ENCODE measurements at regions not wholly inside any gene's neighbourhood (a gene's known extent, or its start where the extent isn't known, plus 50 kb on each side); places are given as distances from the start of the nearest gene placed in this dataset.

DNA sequence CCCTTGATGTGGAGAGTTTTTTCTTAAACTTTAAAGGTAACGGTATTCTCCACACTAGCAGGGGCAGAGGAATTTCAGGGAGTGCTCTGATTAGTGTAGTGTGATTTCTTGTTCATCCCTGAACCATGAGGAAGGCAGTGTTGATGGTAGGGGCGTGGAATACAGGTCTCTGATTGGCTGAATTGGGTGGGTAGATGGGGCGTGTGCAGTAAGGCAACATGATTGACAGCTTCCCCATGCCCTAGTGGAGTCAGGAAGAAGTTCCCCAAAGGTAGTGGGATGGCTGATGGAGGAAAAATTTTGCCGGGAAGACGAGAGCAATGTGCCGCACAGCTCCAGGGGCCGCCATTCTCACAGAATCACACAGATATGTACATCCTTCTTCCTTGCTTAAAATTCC, 97.4 kb upstream of the SALL4 start:
- no peaks in the 10 kb centered on the region for H3K27me3 Mint-ChIP-seq
- H3K4me3 Mint-ChIP-seq, result no peak overlapping the region
- H3K4me1 Mint-ChIP-seq, result no peaks in the 10 kb centered on the region
- H3K27ac Mint-ChIP-seq, result no peak overlapping the region
- H3K36me3 Mint-ChIP-seq (ENCODE audit: low read depth), result no peaks in the 10 kb centered on the region
- no peaks in the 10 kb centered on the region for H3K9me3 Mint-ChIP-seq
- intact Hi-C loops (cut with micrococcal nuclease), result no loop called here
- DNase-seq, result no peak

DNA sequence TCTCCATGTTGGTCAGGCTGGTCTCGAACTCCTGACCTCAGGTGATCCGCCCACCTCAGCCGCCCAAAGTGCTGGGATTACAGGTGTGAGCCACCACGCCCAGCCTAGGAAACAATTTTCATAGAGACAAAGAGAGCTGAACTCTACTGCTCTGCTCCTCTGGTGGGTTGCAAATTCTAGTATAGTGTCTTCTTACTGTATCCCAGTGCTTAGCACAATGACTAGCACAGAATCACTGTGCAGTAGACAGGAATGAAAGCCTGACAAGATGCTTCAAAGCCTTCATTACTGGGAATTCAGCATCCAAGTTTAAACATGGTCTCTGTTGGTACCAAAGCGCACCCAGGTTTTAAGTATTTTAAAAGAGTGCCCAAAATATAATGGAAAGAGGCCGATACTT, 96.5 kb upstream of the SALL4 start:
- intact Hi-C loops (cut with micrococcal nuclease), result no loop called here
- Mint-ChIP-seq H3K9me3 (no peaks in the 10 kb centered on the region), H3K4me1 (no peaks in the 10 kb centered on the region), H3K4me3 (no peak overlapping the region), H3K36me3 (ENCODE audit: low read depth) (no peaks in the 10 kb centered on the region), H3K27me3 (no peaks in the 10 kb centered on the region), H3K27ac (no peak overlapping the region)
- no peak for DNase-seq

DNA sequence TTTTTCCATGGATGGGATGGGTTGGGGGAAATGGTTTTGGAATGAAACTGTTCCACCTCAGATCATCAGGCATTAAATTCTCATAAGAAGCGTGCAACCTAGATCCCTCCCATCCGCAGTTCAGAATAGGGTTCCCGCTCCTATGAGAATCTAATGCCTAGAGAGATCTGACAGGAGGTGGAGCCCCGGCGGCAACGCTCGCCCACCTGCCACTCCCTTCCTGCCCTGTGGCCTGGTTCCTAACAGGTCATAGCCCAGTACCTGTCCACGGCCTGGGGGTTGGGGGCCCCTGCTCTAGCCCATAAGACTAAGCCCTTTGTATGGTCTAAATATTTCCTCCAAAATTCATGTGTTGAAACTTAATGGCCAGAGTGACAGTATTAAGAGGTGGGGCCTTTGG, 92.3 kb upstream of the SALL4 start:
- no peaks in the 10 kb centered on the region for H3K9me3 Mint-ChIP-seq
- no peak overlapping the region for H3K4me3 Mint-ChIP-seq
- no peak for DNase-seq
- H3K4me1 Mint-ChIP-seq, result no peaks in the 10 kb centered on the region
- no peaks in the 10 kb centered on the region for H3K36me3 Mint-ChIP-seq (ENCODE audit: low read depth)
- no peak overlapping the region for H3K27ac Mint-ChIP-seq
- peaks cover 1% of the 10 kb centered on the region for H3K27me3 Mint-ChIP-seq
- intact Hi-C loops (cut with micrococcal nuclease), result loop anchor here (2.0 kb wide), 1 partner anchor 50 kb away; no protein-coding TSS in a partner anchor

DNA sequence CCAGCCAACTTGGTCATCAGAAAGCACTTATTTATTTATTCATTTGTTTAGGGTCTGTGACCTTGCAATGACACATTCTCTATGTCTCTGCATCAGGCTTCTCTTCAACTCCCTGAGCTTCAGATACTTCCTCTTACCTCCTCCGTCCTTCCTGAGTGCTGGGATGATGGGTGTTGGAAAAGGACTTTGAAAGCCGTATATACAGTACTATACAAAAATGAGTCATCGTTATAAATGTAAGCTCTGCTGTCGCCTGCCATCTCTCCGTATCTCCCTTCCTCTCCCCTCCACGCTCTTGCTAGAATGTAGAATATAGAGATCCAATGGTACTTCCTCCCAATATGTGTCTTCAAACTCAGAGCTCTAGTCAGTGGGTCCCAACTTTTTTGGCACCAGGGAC, 91.9 kb upstream of the SALL4 start:
- Mint-ChIP-seq H3K4me1 (no peaks in the 10 kb centered on the region), H3K9me3 (no peaks in the 10 kb centered on the region), H3K27me3 (peaks cover 1% of the 10 kb centered on the region), H3K27ac (no peak overlapping the region), H3K4me3 (no peak overlapping the region), H3K36me3 (ENCODE audit: low read depth) (no peaks in the 10 kb centered on the region)
- no peak for DNase-seq
- intact Hi-C loops (cut with micrococcal nuclease), result loop anchor here (2.0 kb wide), 1 partner anchor 49 kb away; no protein-coding TSS in a partner anchor

DNA sequence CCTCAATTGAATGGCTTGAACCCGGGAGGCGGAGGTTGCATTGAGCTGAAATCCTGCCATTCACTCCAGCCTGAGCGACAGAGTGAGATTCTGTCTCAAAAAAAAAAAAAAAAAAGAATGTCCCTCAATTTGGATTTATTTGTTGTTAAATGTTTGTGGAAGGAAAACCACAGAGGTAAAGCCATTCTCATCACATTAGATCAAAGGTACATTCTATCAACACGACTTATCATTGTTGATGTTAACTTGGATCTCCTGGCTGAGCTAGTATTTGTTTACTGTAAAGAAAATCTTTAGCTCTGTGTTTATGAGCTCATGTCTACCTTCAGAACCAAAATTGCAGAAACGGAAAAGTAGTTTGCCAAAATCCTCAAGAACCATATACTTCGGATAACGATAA, 91.4 kb upstream of the SALL4 start:
- H3K27ac Mint-ChIP-seq, result no peak overlapping the region
- intact Hi-C loops (cut with micrococcal nuclease), result loop anchor here (2.0 kb wide), 1 partner anchor 49 kb away; no protein-coding TSS in a partner anchor
- H3K36me3 Mint-ChIP-seq (ENCODE audit: low read depth), result no peaks in the 10 kb centered on the region
- no peaks in the 10 kb centered on the region for H3K9me3 Mint-ChIP-seq
- H3K4me1 Mint-ChIP-seq, result no peaks in the 10 kb centered on the region
- no peak overlapping the region for H3K4me3 Mint-ChIP-seq
- H3K27me3 Mint-ChIP-seq, result peaks cover 1% of the 10 kb centered on the region
- no peak for DNase-seq

DNA sequence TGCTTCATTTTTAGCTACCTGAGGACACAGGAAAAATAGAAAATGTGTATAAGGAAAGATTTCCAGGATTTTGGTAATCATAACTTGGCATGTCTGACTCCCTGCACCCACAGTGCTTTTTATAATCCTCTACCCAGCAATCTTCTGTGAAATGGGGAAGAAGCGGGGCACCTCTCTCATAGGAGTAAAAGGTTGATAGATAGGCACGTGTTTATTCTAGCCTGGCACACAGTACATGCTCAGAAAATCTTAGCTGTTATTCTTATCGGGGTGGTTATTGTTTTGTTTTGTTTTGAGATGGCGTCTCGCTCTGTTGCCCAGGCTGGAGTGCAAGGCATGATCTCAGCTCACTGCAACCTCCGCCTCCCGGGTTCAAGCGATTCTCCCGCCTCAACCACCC, 87.7 kb upstream of the SALL4 start:
- Mint-ChIP-seq H3K27ac (no peak overlapping the region), H3K4me1 (no peaks in the 10 kb centered on the region), H3K9me3 (no peaks in the 10 kb centered on the region), H3K27me3 (peaks cover 1% of the 10 kb centered on the region), H3K36me3 (ENCODE audit: low read depth) (no peaks in the 10 kb centered on the region), H3K4me3 (no peak overlapping the region)
- DNase-seq, result no peak
- intact Hi-C loops (cut with micrococcal nuclease), result no loop called here

DNA sequence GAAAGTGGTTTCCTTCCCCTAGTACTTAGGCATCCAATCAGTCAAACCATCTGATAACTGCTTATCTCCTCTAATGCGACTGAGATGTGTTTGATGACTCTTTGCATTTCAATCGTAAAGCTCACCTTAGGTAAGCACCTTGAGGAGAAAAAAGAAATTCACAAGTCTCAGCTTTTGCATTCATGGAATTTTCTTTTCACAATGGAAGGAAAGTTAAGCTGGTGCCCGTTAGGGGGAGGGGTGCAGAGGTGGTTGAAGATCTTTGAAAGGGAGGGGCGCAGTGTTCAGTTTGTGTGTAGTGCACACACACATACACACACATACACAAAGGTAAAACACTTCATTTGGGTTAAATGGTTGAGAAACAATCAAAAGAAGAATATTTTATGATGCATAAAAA, 87.1 kb upstream of the SALL4 start:
- intact Hi-C loops (cut with micrococcal nuclease), result no loop called here
- H3K9me3 Mint-ChIP-seq, result no peaks in the 10 kb centered on the region
- no peak for DNase-seq
- no peak overlapping the region for H3K27ac Mint-ChIP-seq
- H3K4me1 Mint-ChIP-seq, result no peaks in the 10 kb centered on the region
- no peaks in the 10 kb centered on the region for H3K36me3 Mint-ChIP-seq (ENCODE audit: low read depth)
- H3K4me3 Mint-ChIP-seq, result no peak overlapping the region
- H3K27me3 Mint-ChIP-seq, result peaks cover 1% of the 10 kb centered on the region

DNA sequence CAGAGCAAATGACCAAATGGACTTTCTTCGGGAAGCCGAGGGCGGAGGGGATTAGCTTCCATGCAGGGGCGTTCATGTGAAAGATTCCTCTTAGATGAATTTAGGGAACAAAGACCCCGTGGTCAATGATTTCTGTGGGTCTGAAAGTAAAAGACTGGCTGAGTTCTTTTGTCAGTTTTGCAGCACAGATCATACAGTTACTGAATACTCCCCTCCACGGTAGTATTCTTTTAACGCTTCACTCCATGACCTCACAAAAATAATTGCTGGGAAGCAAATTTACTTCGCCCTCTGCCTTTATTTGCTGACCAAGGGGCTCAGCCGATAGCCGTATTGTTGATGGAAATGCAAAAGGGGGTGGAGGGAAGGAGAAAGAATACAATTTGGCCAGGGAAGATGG, 86.0 kb upstream of the SALL4 start:
- no peaks in the 10 kb centered on the region for H3K9me3 Mint-ChIP-seq
- H3K4me3 Mint-ChIP-seq, result no peak overlapping the region
- intact Hi-C loops (cut with micrococcal nuclease), result no loop called here
- H3K36me3 Mint-ChIP-seq (ENCODE audit: low read depth), result no peaks in the 10 kb centered on the region
- no peaks in the 10 kb centered on the region for H3K4me1 Mint-ChIP-seq
- no peak overlapping the region for H3K27ac Mint-ChIP-seq
- H3K27me3 Mint-ChIP-seq, result peaks cover 1% of the 10 kb centered on the region
- no peak for DNase-seq

DNA sequence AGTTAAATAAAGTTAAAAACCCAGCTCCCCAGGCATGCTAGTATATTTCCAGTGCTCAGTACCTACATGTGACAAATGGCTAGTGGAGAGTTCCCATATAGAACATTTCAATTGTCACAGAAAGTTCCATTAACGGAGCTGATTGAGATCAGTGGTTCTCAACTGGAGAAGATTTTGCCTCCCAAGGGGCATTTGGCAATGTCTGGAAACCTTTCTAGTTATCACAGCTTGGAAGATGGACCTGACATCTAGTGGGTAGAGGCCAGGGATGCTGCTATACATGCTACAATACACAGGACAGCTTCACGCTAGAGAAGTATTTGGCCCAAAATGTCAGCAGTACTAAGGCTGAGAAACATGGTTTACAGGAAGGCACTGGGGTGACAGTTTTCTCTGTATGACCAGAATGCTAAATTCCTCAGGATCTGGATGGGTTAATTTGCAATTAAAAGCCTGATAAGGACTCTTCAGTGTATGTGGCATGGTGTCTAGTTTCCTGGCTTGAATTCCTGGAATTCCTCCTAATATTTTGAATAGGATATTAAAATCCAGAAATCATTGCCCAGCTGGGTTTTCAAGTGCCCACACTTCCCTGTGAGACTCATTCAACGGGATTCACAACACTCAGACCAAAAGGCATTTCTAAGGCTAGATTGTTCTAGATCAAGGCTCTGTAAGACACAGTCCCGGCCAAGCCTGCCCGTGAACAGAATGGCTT, 84.7 kb upstream of the SALL4 start:
- no peaks in the 10 kb centered on the region for H3K36me3 Mint-ChIP-seq (ENCODE audit: low read depth)
- H3K4me3 Mint-ChIP-seq, result no peak overlapping the region
- H3K27ac Mint-ChIP-seq, result no peak overlapping the region
- intact Hi-C loops (cut with micrococcal nuclease), result no loop called here
- H3K4me1 Mint-ChIP-seq, result no peaks in the 10 kb centered on the region
- no peak for DNase-seq
- no peaks in the 10 kb centered on the region for H3K9me3 Mint-ChIP-seq
- H3K27me3 Mint-ChIP-seq, result peaks cover 1% of the 10 kb centered on the region

DNA sequence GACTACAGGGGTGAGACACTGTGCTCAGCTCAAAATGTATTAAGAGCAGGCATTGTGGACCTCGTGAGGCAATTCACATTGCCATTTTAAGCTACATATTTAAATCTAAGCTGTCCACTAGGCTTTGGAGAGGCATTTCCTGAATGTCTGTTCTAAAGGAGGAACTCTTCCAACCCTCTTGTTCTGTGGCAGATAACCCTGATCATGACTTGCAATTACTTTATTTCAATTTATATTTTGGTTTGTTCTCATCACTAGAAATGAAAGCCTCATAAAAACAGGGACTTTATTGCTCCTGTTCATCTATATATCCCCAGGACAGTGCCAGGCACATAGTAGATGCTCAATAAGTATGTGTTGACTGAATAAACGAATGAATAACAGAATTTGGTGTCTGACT, 84.0 kb upstream of the SALL4 start:
- Mint-ChIP-seq H3K4me1 (no peaks in the 10 kb centered on the region), H3K27ac (no peak overlapping the region), H3K4me3 (no peak overlapping the region), H3K27me3 (peaks cover 4% of the 10 kb centered on the region), H3K36me3 (ENCODE audit: low read depth) (no peaks in the 10 kb centered on the region), H3K9me3 (no peaks in the 10 kb centered on the region)
- intact Hi-C loops (cut with micrococcal nuclease), result no loop called here
- DNase-seq, result no peak

DNA sequence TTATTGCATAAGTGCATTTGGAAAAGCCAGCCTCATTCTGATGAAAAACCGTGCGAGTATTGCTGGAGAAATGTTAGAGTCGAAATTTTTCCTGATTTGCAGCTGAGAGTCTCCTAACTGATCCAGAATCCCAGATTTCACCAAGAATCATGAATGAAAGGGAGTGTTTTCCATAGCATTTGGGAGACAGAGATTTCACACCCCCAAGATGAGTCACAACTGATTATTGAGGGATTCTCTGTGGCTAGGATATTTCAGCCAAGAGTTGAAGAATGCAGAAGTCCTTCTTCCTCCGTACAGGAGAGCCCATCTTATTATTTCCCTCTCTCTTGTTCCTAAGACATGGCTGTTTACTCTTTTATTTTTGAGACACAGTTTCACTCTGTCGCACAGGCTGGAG, 82.2 kb upstream of the SALL4 start:
- Mint-ChIP-seq H3K4me3 (no peak overlapping the region), H3K4me1 (no peaks in the 10 kb centered on the region), H3K9me3 (no peaks in the 10 kb centered on the region), H3K36me3 (ENCODE audit: low read depth) (no peaks in the 10 kb centered on the region), H3K27ac (no peak overlapping the region), H3K27me3 (peaks cover 3% of the 10 kb centered on the region)
- intact Hi-C loops (cut with micrococcal nuclease), result no loop called here
- no peak for DNase-seq

DNA sequence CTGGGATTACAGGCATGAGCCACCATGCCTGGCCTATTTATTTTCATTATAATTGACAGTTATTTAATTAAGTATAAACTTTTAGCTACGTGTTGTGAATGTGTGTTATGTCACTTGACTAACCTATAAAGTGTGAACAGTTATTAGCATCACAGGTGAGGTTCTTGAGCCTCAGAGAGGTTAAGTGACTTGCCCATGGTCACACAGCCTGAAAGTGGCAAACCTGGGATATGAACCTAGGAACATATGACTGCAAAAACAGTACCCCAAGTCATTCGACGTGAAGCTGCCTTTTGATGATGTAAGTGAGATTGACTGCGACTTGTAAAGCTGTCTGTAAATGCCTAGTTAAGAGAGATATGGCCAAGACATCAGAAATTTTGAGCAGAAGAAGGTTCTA, 77.9 kb upstream of the SALL4 start:
- Mint-ChIP-seq H3K4me3 (no peak overlapping the region), H3K9me3 (no peaks in the 10 kb centered on the region), H3K36me3 (ENCODE audit: low read depth) (no peaks in the 10 kb centered on the region), H3K27ac (no peak overlapping the region), H3K4me1 (no peaks in the 10 kb centered on the region), H3K27me3 (peaks cover 7% of the 10 kb centered on the region)
- no peak for DNase-seq
- intact Hi-C loops (cut with micrococcal nuclease), result no loop called here

DNA sequence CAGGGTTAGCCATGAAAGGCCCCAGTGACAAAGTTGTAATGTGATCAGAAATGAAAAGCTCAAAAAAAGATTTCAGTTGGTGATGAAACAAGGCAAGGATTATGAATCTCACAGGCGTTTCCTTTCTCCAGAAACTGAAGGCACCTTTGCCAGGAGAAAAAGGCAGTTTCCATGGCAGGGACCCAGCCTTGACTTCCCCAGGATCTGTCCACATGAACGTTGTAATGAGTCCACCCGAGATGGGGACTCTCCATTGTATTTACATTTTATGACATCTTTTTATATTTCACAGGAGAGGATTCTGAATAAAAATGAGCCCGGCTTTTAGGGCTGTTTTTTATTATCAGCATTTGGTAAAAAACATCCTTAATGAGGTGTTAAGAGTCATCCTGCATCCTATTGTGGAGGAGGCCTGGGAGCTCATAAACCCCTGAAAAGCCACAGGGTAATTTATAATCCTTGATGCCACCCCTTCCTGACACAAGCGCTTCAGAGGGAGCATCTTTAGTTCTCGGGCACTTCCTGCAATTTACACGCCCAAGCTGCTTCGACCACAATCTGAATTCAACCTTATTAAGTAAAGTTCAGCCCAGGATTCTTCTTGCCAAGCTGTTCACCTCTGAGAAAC, 74.1 kb upstream of the SALL4 start:
- no peaks in the 10 kb centered on the region for H3K36me3 Mint-ChIP-seq (ENCODE audit: low read depth)
- no peaks in the 10 kb centered on the region for H3K9me3 Mint-ChIP-seq
- H3K27me3 Mint-ChIP-seq, result peaks cover 6% of the 10 kb centered on the region
- H3K27ac Mint-ChIP-seq, result no peak overlapping the region
- intact Hi-C loops (cut with micrococcal nuclease), result no loop called here
- H3K4me1 Mint-ChIP-seq, result no peaks in the 10 kb centered on the region
- no peak overlapping the region for H3K4me3 Mint-ChIP-seq
- DNase-seq, result no peak

DNA sequence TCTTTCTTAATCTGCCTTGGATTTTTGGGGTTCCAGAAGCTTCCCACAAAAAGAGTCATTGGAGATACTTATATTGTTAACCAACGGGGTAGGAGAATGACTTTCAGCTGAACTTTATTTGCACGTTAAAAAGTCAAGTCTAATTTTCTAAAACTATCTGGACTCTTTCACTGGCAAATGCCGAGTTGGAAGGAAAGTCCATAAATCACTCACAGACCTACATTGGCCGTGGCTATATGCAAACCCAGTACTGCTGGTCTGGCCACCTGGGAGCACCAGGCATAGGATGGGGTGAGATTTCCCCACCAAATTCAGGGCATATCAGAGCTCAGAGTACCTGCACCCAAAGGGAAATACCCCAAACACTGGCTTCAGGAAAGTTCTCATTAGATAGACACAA, 71.3 kb upstream of the SALL4 start:
- intact Hi-C loops (cut with micrococcal nuclease), result no loop called here
- Mint-ChIP-seq H3K27me3 (peaks cover 6% of the 10 kb centered on the region), H3K9me3 (no peaks in the 10 kb centered on the region), H3K36me3 (ENCODE audit: low read depth) (no peaks in the 10 kb centered on the region), H3K4me1 (no peaks in the 10 kb centered on the region), H3K4me3 (no peak overlapping the region), H3K27ac (no peak overlapping the region)
- DNase-seq, result no peak

DNA sequence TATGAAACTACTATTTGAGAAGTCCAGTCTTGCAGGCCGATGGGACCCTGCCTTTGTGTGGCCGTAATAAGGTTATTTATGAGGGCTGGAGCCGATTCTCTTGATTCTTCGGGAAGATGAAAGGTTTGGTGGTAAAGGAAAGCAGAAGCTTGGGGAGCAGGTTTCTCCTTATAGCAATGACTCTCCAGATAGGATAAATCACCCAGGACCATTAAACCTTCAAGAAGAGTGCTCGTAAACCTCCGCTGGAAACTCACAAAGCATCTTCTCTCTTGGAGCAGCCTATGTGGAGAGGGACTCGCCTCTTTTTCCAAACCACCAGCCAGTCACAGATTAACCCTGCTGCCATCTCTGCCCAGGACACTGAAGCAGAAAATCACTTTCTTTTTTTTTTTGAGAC, 69.6 kb upstream of the SALL4 start:
- H3K4me1 Mint-ChIP-seq, result no peaks in the 10 kb centered on the region
- no peak overlapping the region for H3K4me3 Mint-ChIP-seq
- peaks cover 2% of the 10 kb centered on the region for H3K27me3 Mint-ChIP-seq
- no peaks in the 10 kb centered on the region for H3K9me3 Mint-ChIP-seq
- no peak for DNase-seq
- H3K36me3 Mint-ChIP-seq (ENCODE audit: low read depth), result no peaks in the 10 kb centered on the region
- intact Hi-C loops (cut with micrococcal nuclease), result no loop called here
- H3K27ac Mint-ChIP-seq, result no peak overlapping the region

Data from activated CD4-positive, alpha-beta T cell treated with anti-CD3 and anti-CD28 coated beads, Interleukin-2, amount 10 ng/mL, durations not matched to agents 24 days and 14 days (primary cell).